Nephron progenitor cell (in vitro differentiated cells): ENCODE measurements at regions not wholly inside any gene's neighbourhood (a gene's known extent, or its start where the extent isn't known, plus 50 kb on each side); places are given as distances from the start of the nearest gene placed in this dataset.

Experiments used
- DNase-seq: peaks from one replicate; pipeline ENCODE4 v3.0.0; 2021
- H3K27ac Mint-ChIP-seq: 2 replicates; pipeline ENCODE4 v1.8.0; 2021; ENCODE audit warnings: mild to moderate bottlenecking, moderate library complexity, mixed read lengths
- H3K27me3 Mint-ChIP-seq: 2 replicates; pipeline ENCODE4 v1.8.0; 2021; ENCODE audit warnings: mild to moderate bottlenecking, low read depth, mixed read lengths; ENCODE audit not compliant: poor library complexity
- H3K36me3 Mint-ChIP-seq: 2 replicates; pipeline ENCODE4 v1.8.0; 2021; ENCODE audit warnings: low read depth, mixed read lengths
- H3K4me1 Mint-ChIP-seq: 2 replicates; pipeline ENCODE4 v1.8.0; 2021; ENCODE audit warnings: mixed read lengths
- H3K4me3 Mint-ChIP-seq: 2 replicates; pipeline ENCODE4 v1.8.0; 2021; ENCODE audit warnings: mild to moderate bottlenecking, moderate library complexity, mixed read lengths
- H3K9me3 Mint-ChIP-seq: 2 replicates; pipeline ENCODE4 v1.8.0; 2021; ENCODE audit warnings: mild to moderate bottlenecking, moderate library complexity, mixed read lengths
- CTCF ChIP-seq: fragments of 200-600 bp; sonication (generic); IDR thresholded peaks from 2 replicates; pipeline ENCODE4 v1.5.0; 2021; ENCODE audit warnings: antibody characterized with exemption

- H3K36me3 Mint-ChIP-seq = no peaks in the 10 kb centered on the region
- H3K27ac Mint-ChIP-seq = no peak overlapping the region
- no peak overlapping the region for H3K4me3 Mint-ChIP-seq
- no peak for DNase-seq
- no peak for TF ChIP-seq CTCF
- peaks cover 26% of the 10 kb centered on the region for H3K27me3 Mint-ChIP-seq
- H3K4me1 Mint-ChIP-seq = peaks cover 12% of the 10 kb centered on the region
- no peaks in the 10 kb centered on the region for H3K9me3 Mint-ChIP-seq
These were observed 236.0 kb downstream of the MED10 start for GRCh38 chr5:6142353-6142752.

DNA sequence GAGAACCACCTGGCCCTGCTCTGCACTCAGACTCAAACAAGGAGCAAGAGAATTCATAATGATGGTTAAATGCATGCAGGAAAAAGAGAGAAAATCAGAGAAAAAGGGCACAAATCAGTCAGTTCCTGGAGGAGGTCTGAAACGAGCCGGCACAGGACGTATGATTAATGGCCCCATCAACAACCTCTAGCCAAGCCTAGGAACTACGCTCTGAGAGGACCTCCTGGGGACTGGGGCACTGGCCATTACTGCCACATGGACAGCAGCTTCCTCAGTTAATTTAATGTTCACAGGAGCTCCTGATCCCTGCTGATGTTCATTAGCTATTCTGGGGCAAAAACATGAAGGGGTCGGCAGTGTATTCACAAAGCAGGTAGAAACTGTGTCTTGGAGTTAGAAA is 238.1 kb downstream of the MED10 start:
- DNase-seq = peak; percentile 8
- Mint-ChIP-seq H3K9me3 (no peaks in the 10 kb centered on the region), H3K4me3 (no peak overlapping the region), H3K4me1 (peaks cover 12% of the 10 kb centered on the region), H3K27me3 (peaks cover 23% of the 10 kb centered on the region), H3K36me3 (no peaks in the 10 kb centered on the region), H3K27ac (no peak overlapping the region)
- no peak for TF ChIP-seq CTCF

DNA sequence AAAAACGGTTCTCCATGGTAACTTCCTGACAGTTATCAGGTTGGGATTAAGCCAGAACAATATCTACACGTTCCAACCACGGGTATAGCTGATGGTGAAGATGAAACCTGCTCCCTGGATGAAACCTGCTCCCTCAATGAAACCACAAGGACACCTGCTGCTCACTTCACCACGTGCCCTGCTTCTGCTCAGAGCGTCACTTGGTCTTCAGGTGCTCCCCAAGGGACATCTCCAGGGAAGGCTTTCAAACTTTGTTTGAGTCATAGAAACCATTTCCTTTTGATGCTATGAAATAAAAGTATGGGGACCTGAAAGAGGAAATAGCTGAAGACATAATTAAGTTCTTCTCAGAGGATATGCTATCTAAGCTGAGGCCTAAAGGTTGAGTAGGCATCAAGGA is 242.4 kb downstream of the MED10 start:
- no peak for TF ChIP-seq CTCF
- peaks cover 12% of the 10 kb centered on the region for H3K27me3 Mint-ChIP-seq
- no peaks in the 10 kb centered on the region for H3K9me3 Mint-ChIP-seq
- H3K27ac Mint-ChIP-seq = no peak overlapping the region
- H3K4me3 Mint-ChIP-seq = no peak overlapping the region
- no peak for DNase-seq
- peaks cover 8% of the 10 kb centered on the region for H3K4me1 Mint-ChIP-seq
- H3K36me3 Mint-ChIP-seq = no peaks in the 10 kb centered on the region

DNA sequence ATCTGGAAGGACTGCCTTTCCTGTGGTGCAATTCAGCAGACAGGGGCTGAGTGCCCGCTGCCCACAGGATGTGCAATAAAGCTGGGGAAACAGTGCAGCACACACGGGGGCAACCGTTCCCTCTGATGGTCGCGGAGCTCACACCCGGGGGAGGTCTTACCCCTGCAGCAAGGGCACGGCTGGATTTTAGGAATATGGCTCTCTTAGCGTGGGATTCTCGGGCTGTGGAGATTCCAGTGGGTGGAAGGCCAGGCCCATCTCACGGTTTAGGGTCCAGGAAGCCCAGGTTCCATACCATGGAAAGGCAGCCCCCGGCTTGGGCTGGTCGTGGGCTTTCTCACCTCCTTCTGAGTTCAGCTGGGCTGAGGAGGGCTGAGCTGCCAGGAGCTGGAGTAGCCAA is 244.1 kb downstream of the MED10 start:
- no peak overlapping the region for H3K4me3 Mint-ChIP-seq
- peaks cover 9% of the 10 kb centered on the region for H3K9me3 Mint-ChIP-seq
- H3K27ac Mint-ChIP-seq = no peak overlapping the region
- H3K27me3 Mint-ChIP-seq = peaks cover 12% of the 10 kb centered on the region
- TF ChIP-seq CTCF = no peak
- no peaks in the 10 kb centered on the region for H3K36me3 Mint-ChIP-seq
- no peaks in the 10 kb centered on the region for H3K4me1 Mint-ChIP-seq
- no peak for DNase-seq

- Mint-ChIP-seq H3K27me3 (peaks cover 7% of the 10 kb centered on the region), H3K4me1 (no peaks in the 10 kb centered on the region), H3K36me3 (peaks cover 6% of the 10 kb centered on the region), H3K9me3 (peaks cover 61% of the 10 kb centered on the region), H3K4me3 (no peak overlapping the region), H3K27ac (no peak overlapping the region)
- no peak for TF ChIP-seq CTCF
- no peak for DNase-seq
These were observed 252.6 kb downstream of the MED10 start for GRCh38 chr5:6125781-6126180.

DNA sequence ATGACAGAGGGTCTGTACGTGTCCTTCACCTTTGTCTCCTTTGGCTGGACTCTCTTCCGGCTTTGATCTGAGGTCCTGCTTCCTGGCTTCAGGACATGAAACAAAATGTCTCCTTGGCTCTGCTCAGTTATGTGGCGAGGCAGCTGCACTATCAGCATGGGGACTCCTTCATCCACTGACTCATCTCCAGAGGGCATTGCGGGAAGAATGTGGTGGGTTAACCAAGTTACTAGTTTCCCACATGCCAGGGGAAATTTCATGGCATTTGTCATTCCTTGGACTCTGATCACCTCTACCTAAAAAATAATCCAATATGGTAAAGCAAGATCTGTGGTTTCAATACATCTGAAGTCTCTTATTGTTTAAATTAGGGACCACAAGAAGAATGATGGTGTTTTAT is 259.7 kb downstream of the MED10 start:
- H3K27ac Mint-ChIP-seq = no peak overlapping the region
- H3K27me3 Mint-ChIP-seq = peaks cover 16% of the 10 kb centered on the region
- H3K4me3 Mint-ChIP-seq = no peak overlapping the region
- H3K36me3 Mint-ChIP-seq = no peaks in the 10 kb centered on the region
- no peak for DNase-seq
- no peak for TF ChIP-seq CTCF
- H3K4me1 Mint-ChIP-seq = peaks cover 17% of the 10 kb centered on the region
- H3K9me3 Mint-ChIP-seq = peaks cover 12% of the 10 kb centered on the region
